ENCODE measurements at regions not wholly inside any gene's neighbourhood (a gene's known extent, or its start where the extent isn't known, plus 50 kb on each side); places are given as distances from the start of the nearest gene placed in this dataset.

DNA sequence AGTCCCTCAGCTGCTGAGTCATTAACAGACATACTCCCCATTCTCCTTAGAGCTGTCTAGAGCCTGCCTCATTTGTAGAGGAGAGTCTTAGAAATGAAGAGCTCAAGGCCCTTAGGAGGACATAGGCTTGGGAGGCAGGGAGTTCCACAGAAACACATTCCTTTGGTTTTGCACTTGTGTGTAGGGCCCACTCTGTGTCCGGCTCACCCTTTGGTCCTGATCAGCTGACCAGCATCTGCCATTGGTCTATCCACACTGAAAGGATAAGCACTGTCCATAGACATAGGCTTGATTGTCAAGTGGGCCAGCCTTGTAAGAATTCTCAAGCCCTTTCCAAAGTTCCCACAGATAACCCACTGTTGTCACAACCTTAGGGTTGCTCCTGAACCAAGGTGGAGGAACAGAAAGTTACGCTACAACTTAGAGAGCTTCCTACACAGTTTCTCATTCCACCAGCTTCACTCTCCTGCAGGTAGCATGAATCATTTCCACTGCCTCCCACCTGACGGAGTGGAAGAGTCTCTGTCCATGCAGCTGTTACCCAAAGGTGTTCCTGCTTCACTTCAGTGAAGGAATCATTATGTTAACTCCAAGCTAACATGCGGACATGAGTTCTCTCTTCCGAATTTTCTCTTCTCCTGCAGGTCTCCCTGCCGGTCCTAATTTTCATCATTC is 96.1 kb downstream of the TNFSF18 start:
- TF ChIP-seq, protein P1, sequence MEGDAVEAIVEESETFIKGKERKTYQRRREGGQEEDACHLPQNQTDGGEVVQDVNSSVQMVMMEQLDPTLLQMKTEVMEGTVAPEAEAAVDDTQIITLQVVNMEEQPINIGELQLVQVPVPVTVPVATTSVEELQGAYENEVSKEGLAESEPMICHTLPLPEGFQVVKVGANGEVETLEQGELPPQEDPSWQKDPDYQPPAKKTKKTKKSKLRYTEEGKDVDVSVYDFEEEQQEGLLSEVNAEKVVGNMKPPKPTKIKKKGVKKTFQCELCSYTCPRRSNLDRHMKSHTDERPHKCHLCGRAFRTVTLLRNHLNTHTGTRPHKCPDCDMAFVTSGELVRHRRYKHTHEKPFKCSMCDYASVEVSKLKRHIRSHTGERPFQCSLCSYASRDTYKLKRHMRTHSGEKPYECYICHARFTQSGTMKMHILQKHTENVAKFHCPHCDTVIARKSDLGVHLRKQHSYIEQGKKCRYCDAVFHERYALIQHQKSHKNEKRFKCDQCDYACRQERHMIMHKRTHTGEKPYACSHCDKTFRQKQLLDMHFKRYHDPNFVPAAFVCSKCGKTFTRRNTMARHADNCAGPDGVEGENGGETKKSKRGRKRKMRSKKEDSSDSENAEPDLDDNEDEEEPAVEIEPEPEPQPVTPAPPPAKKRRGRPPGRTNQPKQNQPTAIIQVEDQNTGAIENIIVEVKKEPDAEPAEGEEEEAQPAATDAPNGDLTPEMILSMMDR (IDR thresholded peaks at IDR 0.05; ENCODE audit: insufficient read depth, low read length), result no peak
- DNase-seq (ENCODE audit: low read depth), result no peak

DNA sequence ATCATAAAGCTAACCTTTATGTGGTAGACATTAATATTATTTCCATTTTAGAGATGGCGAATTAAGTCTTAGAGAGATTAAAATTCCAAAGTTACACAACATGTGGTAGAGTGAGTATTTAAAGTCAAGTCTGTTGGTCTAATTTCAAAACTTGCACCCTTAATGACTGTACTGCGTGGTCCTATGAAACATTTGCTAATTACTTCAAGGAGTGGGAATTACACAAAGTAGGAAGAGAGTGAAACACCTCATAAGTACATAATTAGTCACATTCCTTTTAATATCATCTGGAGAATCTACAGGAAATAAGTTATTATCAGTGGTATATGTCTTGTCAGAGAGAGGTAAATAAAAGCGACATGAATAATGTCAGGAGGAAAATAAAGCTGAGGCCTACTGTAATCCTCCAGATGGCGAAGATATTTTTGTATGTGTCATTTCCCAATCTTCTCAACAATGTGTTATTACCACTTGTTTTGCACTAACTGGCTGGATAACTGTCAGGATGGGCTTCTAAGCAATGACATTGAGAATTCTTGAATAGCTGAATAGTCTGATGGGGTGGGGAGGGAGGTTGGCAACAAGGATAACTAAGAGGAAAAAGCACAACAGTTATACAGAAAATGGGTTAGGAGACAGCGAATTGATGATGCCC is 95.5 kb downstream of the TNFSF18 start:
- TF ChIP-seq, protein P1 (IDR thresholded peaks at IDR 0.05; ENCODE audit: insufficient read depth, low read length), result no peak
- no peak overlapping the region for H3K4me3 ChIP-seq (ENCODE audit: low read depth, low read length)
- DNase-seq (ENCODE audit: low read depth), result no peak

More for the DNA sequence above, 96.1 kb downstream of the TNFSF18 start:
- H3K4me3 ChIP-seq (ENCODE audit: low read depth, low read length), result no peak overlapping the region

DNA sequence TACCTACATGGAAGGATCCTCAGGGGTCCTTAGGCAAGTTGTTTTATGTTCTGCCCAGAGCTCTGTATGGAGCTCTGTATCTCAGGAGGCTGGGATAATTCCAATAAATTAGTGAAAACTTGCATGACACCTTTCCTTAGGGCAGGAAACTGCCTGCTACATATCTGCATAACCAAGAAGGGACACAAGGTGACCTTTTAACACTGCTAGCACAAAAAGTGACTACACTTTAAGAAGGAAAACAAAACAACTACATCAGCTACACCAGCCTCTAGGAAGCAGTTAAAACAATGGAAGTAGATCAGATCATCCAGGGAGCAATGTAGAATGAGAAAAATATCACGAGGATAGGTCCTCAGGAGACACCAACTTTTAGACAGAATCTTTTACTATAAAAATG is 93.9 kb downstream of the TNFSF18 start:
- DNase-seq (ENCODE audit: low read depth), result no peak
- no peak overlapping the region for H3K4me3 ChIP-seq (ENCODE audit: low read depth, low read length)
- TF ChIP-seq, protein P1 (IDR thresholded peaks at IDR 0.05; ENCODE audit: insufficient read depth, low read length), result no peak

DNA sequence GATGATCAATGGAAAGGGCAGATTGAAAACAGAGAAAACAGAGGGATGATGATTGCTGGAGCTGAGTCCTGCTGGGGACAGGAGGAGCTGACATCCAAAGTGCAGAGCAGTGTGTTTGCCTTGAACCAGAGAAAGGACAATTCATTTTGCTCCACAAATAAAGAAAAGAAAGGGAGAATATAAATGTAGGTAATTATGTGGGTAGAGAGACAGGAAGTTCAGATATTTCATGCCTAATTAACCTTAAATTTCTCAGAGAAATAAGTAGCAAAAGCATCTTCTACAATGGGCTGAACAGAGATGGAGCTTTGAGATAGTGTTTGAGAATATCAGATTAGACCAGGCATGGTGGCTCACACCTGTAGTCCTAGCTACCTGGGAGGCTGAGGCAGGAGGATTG is 93.2 kb downstream of the TNFSF18 start:
- no peak overlapping the region for H3K4me3 ChIP-seq (ENCODE audit: low read depth, low read length)
- DNase-seq (ENCODE audit: low read depth), result no peak
- TF ChIP-seq, protein P1 (IDR thresholded peaks at IDR 0.05; ENCODE audit: insufficient read depth, low read length), result no peak

DNA sequence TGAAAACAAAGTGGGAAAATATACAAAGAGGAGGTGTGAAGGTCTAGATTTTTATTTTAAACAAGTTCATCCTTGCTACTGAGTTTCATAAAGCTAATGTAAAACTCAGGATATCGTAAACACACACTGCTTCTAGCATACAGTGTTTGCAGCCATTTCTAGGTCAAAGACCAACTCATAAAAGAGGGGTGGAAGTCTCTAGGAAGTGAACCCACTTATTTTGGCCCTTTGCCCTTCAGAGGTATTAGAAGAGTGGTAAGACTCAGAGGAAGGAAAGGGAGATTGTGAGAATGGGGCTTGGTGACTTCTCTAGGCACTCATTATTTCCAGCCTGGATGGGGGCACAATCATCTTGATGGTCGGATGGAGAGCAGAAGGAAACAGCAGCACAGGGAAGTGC is 91.2 kb downstream of the TNFSF18 start:
- TF ChIP-seq, protein P1 (IDR thresholded peaks at IDR 0.05; ENCODE audit: insufficient read depth, low read length), result no peak
- H3K4me3 ChIP-seq (ENCODE audit: low read depth, low read length), result no peak overlapping the region
- DNase-seq (ENCODE audit: low read depth), result no peak

DNA sequence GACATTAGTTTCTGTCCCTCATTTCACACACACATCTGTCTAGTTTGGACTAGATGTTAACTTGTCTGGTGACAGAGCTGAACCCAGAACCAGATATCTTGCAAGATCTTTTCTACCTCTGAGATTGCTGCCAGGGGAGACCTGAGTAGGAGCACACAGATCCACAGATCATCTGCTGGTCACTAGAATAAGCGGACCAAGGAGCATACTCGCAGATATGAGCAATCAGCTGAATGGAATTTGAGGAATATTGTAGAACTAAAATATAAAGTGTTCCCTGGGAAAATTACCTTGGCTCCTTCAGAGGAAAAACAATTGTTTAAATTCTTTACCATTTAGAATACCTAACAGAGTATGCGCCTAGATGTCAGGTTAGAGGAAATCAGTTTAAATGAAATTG is 90.7 kb downstream of the TNFSF18 start:
- DNase-seq (ENCODE audit: low read depth), result no peak
- no peak overlapping the region for H3K4me3 ChIP-seq (ENCODE audit: low read depth, low read length)
- TF ChIP-seq, protein P1 (IDR thresholded peaks at IDR 0.05; ENCODE audit: insufficient read depth, low read length), result no peak
